ENCODE measurements at regions not wholly inside any gene's neighbourhood (a gene's known extent, or its start where the extent isn't known, plus 50 kb on each side); places are given as distances from the start of the nearest gene placed in this dataset.

GRCh38 chr1:9440261-9440660 is 99.0 kb upstream of the SLC25A33 start:
- TF ChIP-seq CTCF (IDR thresholded peaks at IDR 0.05; ENCODE audit: insufficient read depth, low read depth, low read length) (no peak), EZH2 (IDR thresholded peaks at IDR 0.05; ENCODE audit: insufficient read depth, low read length) (no peak)

Measured in astrocyte (in vitro differentiated cells and primary cell).